ENCODE measurements at regions not wholly inside any gene's neighbourhood (a gene's known extent, or its start where the extent isn't known, plus 50 kb on each side); places are given as distances from the start of the nearest gene placed in this dataset.

DNA sequence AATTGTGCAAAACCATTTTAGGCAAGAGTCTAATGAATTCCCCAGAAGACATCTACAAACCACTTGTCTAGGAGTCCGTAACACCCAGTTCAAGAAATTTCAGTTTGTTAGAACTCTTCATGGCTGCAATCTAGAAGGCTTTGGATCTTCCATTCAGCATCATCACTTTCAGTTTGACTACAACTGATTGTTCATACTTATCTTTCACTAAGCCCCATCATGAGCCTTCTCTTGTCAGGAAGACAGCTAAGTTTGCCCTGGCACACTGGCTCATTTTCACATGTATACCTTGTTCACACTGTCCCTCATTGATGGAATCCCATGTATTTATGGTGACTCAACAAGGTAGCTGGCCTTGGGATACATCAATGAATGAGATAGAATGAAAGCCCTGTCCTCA lies 898.4 kb upstream of the CELF4 start:
- DNase-seq: no peak
- Histone ChIP-seq H3K36me3 (ENCODE audit: insufficient read depth, low read length) (no peaks in the 10 kb centered on the region), H3K4me1 (ENCODE audit: low read length) (no peaks in the 10 kb centered on the region), H2AFZ (ENCODE audit: low read length) (no peak overlapping the region), H3K4me3 (ENCODE audit: low read length) (no peak overlapping the region), H4K20me1 (ENCODE audit: insufficient read depth, low read depth, low read length) (no peaks in the 10 kb centered on the region), H3K9me2 (replicated peaks; ENCODE audit: insufficient read depth, low read length) (no peaks in the 10 kb centered on the region), H3K4me2 (ENCODE audit: low read depth, low read length, poor library complexity, severe bottlenecking) (no peak overlapping the region), H3K27me3 (ENCODE audit: low read length) (no peaks in the 10 kb centered on the region), H3K9ac (ENCODE audit: low read length) (no peak overlapping the region), H3K79me2 (ENCODE audit: low read length) (no peaks in the 10 kb centered on the region), H3K9me3 (ENCODE audit: low read length) (peaks cover 29% of the 10 kb centered on the region), H3K27ac (ENCODE audit: low read length) (no peak overlapping the region)

DNA sequence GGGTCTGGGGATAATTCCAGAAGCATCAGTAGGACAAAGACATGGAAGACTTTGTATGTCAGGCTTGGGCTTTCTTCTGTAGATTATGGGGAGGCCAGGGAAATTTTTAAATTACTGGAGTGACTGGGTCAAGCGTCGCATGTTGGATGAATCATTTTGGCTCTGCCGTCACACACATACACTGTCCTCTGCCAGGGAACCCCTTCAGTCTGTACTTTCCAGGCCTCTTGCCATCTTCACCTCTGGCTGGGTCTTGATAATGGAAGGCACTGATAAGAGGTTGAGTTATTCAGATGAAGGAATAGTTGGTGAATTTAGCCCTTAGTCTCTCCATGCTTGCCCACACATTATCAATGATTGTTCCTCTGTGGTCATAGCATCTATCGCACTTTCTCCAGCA lies 895.1 kb upstream of the CELF4 start:
- no peak for DNase-seq
- Histone ChIP-seq H3K27me3 (ENCODE audit: low read length) (no peaks in the 10 kb centered on the region), H3K4me2 (ENCODE audit: low read depth, low read length, poor library complexity, severe bottlenecking) (no peak overlapping the region), H3K9ac (ENCODE audit: low read length) (no peak overlapping the region), H3K36me3 (ENCODE audit: insufficient read depth, low read length) (no peaks in the 10 kb centered on the region), H3K27ac (ENCODE audit: low read length) (no peak overlapping the region), H3K9me2 (replicated peaks; ENCODE audit: insufficient read depth, low read length) (no peaks in the 10 kb centered on the region), H4K20me1 (ENCODE audit: insufficient read depth, low read depth, low read length) (no peaks in the 10 kb centered on the region), H3K4me1 (ENCODE audit: low read length) (no peaks in the 10 kb centered on the region), H3K9me3 (ENCODE audit: low read length) (peaks cover 19% of the 10 kb centered on the region), H3K4me3 (ENCODE audit: low read length) (no peak overlapping the region), H3K79me2 (ENCODE audit: low read length) (no peaks in the 10 kb centered on the region), H2AFZ (ENCODE audit: low read length) (no peak overlapping the region)

DNA sequence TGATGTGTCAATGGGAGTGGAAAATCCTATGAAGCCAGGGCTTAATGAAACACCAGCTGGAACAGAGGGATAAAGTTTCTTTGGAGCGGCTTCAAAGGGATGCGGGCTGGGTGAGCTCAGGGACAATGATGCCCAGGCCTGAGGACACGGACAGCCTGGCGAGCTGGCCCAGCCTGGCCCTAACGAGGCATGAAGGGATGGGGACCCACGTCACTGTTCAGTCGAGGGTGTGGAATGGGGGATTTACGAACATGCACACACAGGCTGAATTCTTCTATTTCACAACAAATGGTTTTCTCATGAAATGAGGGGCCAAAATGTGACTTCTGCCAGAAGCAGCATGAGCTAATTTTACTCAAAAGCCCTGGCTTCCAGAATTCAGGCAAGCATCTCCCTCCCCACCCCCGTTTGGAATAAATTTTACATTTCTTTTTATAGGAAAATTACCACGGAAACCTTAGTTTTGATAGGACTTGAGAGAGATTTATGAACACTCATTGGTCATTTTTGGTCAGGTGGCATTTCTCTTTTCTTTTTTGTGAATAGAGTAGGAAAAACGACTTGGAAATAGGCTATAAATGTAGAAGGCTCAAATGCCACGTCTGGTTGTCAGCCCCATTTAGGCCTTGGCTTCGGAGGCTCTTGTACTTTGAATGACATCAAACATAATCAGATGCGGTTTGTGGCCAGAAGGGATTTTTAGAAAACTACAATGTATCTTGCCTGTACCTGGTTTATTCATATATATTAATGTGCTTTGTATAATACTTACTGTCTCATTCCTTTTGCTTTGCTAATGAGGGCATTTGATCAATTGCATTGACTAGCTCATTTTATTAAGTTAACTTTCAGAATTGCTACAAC lies 893.8 kb upstream of the CELF4 start:
- H3K4me2 ChIP-seq (ENCODE audit: low read depth, low read length, poor library complexity, severe bottlenecking): no peak overlapping the region
- no peaks in the 10 kb centered on the region for H3K9me2 ChIP-seq (replicated peaks; ENCODE audit: insufficient read depth, low read length)
- H4K20me1 ChIP-seq (ENCODE audit: insufficient read depth, low read depth, low read length): no peaks in the 10 kb centered on the region
- H3K9me3 ChIP-seq (ENCODE audit: low read length): peaks cover 24% of the 10 kb centered on the region
- H3K36me3 ChIP-seq (ENCODE audit: insufficient read depth, low read length): no peaks in the 10 kb centered on the region
- H3K27me3 ChIP-seq (ENCODE audit: low read length): no peaks in the 10 kb centered on the region
- H3K79me2 ChIP-seq (ENCODE audit: low read length): no peaks in the 10 kb centered on the region
- H2AFZ ChIP-seq (ENCODE audit: low read length): no peak overlapping the region
- H3K4me3 ChIP-seq (ENCODE audit: low read length): no peak overlapping the region
- H3K9ac ChIP-seq (ENCODE audit: low read length): no peak overlapping the region
- no peak for DNase-seq
- H3K4me1 ChIP-seq (ENCODE audit: low read length): no peaks in the 10 kb centered on the region
- no peak overlapping the region for H3K27ac ChIP-seq (ENCODE audit: low read length)

DNA sequence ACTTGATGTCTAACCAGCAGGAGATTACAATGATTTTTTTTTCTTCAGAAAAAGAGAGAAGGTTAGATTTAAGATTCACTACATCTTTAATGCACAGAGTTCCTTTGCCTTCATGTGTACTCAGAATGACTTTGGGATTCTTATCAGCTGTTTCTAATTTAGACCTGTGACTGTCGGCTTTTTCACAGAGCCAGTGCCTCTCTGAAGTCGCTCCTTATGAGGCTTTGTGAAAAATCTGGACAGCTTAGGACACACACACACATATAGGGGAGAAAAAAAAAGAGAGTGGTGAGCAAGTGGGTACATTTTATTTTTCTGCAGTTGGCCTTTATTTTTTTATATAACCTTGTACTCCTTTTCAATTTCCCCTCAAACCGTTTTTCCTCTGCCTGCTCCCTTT lies 893.1 kb upstream of the CELF4 start:
- DNase-seq: no peak
- no peaks in the 10 kb centered on the region for H3K9me2 ChIP-seq (replicated peaks; ENCODE audit: insufficient read depth, low read length)
- no peaks in the 10 kb centered on the region for H3K4me1 ChIP-seq (ENCODE audit: low read length)

DNA sequence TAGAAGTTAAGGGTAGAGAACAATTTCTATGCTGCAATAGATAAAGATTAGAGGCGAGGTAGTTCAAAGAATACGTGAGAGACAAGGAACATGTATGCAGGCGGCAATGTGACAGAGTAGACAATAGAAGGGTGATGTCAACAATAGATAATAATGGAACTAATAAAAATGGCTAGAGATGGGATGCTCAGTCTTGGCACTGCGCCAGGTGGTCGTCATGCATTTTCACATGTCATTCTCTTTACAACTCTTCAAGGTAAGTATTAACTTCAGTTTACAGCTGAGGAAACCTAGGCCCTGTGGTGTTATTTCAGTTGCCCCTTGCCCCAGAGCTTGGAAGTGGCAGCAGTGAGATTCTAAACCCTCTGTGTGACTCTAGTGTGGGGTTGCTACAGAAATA lies 890.7 kb upstream of the CELF4 start:
- H3K9me2 ChIP-seq (replicated peaks; ENCODE audit: insufficient read depth, low read length): no peaks in the 10 kb centered on the region
- no peaks in the 10 kb centered on the region for H3K27me3 ChIP-seq (ENCODE audit: low read length)
- H3K9ac ChIP-seq (ENCODE audit: low read length): no peak overlapping the region
- no peaks in the 10 kb centered on the region for H4K20me1 ChIP-seq (ENCODE audit: insufficient read depth, low read depth, low read length)
- H3K36me3 ChIP-seq (ENCODE audit: insufficient read depth, low read length): no peaks in the 10 kb centered on the region
- no peak for DNase-seq
- no peak overlapping the region for H3K27ac ChIP-seq (ENCODE audit: low read length)
- H3K4me2 ChIP-seq (ENCODE audit: low read depth, low read length, poor library complexity, severe bottlenecking): no peak overlapping the region
- peaks cover 20% of the 10 kb centered on the region for H3K9me3 ChIP-seq (ENCODE audit: low read length)
- no peaks in the 10 kb centered on the region for H3K4me1 ChIP-seq (ENCODE audit: low read length)
- H3K4me3 ChIP-seq (ENCODE audit: low read length): no peak overlapping the region
- H3K79me2 ChIP-seq (ENCODE audit: low read length): no peaks in the 10 kb centered on the region
- H2AFZ ChIP-seq (ENCODE audit: low read length): no peak overlapping the region

More for the DNA sequence above, 893.1 kb upstream of the CELF4 start:
- no peaks in the 10 kb centered on the region for H4K20me1 ChIP-seq (ENCODE audit: insufficient read depth, low read depth, low read length)
- peaks cover 21% of the 10 kb centered on the region for H3K9me3 ChIP-seq (ENCODE audit: low read length)
- no peak overlapping the region for H2AFZ ChIP-seq (ENCODE audit: low read length)
- H3K27me3 ChIP-seq (ENCODE audit: low read length): no peaks in the 10 kb centered on the region
- no peak overlapping the region for H3K4me3 ChIP-seq (ENCODE audit: low read length)
- H3K4me2 ChIP-seq (ENCODE audit: low read depth, low read length, poor library complexity, severe bottlenecking): no peak overlapping the region
- H3K79me2 ChIP-seq (ENCODE audit: low read length): no peaks in the 10 kb centered on the region
- no peak overlapping the region for H3K27ac ChIP-seq (ENCODE audit: low read length)
- no peaks in the 10 kb centered on the region for H3K36me3 ChIP-seq (ENCODE audit: insufficient read depth, low read length)
- H3K9ac ChIP-seq (ENCODE audit: low read length): no peak overlapping the region

DNA sequence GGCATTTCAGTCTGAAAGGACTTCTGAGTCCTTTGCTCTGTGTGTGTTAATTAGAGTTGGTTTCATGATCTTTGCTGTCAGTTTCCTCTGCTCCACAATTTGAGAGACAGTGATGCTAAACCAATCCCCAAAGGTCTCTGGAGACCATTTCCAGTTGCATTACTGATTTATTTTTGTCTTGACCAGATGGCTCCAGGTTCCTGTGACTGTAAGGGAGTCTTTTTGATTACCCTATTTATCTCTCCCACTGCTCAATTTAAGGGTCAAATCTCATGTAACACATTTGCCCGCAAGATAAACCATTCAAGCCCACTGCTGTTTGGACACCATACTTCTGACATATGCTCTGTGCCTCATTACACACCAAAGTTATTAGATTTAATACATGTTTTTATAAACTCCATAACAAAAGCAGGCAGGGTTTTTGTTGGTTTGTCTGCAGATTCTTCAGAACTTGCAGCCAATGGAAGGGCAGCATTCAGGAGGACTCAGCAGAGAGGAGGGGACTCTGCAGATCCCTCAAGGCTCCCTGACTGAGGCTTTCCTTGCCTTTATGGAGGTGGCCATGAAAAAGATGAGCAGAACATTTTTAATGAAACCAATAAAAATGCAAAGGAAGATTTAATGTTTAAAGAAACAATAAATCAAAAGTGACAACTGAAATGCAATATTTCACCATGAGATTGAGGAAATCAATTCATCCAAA lies 889.3 kb upstream of the CELF4 start:
- H3K4me1 ChIP-seq (ENCODE audit: low read length): no peaks in the 10 kb centered on the region
- DNase-seq: no peak
- H3K4me2 ChIP-seq (ENCODE audit: low read depth, low read length, poor library complexity, severe bottlenecking): no peak overlapping the region
- H3K4me3 ChIP-seq (ENCODE audit: low read length): no peak overlapping the region
- H2AFZ ChIP-seq (ENCODE audit: low read length): no peak overlapping the region
- no peak overlapping the region for H3K27ac ChIP-seq (ENCODE audit: low read length)
- no peaks in the 10 kb centered on the region for H3K79me2 ChIP-seq (ENCODE audit: low read length)
- H3K36me3 ChIP-seq (ENCODE audit: insufficient read depth, low read length): no peaks in the 10 kb centered on the region
- H3K9ac ChIP-seq (ENCODE audit: low read length): no peak overlapping the region
- no peaks in the 10 kb centered on the region for H3K27me3 ChIP-seq (ENCODE audit: low read length)
- H3K9me3 ChIP-seq (ENCODE audit: low read length): peaks cover 23% of the 10 kb centered on the region
- no peaks in the 10 kb centered on the region for H3K9me2 ChIP-seq (replicated peaks; ENCODE audit: insufficient read depth, low read length)
- no peaks in the 10 kb centered on the region for H4K20me1 ChIP-seq (ENCODE audit: insufficient read depth, low read depth, low read length)

DNA sequence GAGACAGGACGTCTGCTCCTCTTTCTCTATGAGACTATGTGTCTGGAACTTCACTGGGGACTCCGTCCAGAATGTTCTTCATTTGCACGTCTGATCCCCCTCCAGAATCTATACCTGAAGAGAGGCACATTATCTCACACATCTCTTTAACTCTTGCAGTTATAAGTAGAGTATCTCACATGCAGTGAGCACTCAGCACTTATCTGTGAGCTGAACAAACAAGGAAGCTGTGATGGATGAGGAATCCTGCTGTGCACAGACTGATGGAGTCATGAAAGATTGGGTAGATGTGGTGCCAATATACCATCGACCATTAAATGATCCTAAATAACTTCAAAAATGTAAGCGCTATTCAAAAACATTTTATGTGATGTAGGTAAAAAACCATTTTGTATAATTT lies 888.3 kb upstream of the CELF4 start:
- H3K4me2 ChIP-seq (ENCODE audit: low read depth, low read length, poor library complexity, severe bottlenecking): no peak overlapping the region
- H4K20me1 ChIP-seq (ENCODE audit: insufficient read depth, low read depth, low read length): no peaks in the 10 kb centered on the region
- H3K9me2 ChIP-seq (replicated peaks; ENCODE audit: insufficient read depth, low read length): no peaks in the 10 kb centered on the region
- no peaks in the 10 kb centered on the region for H3K27me3 ChIP-seq (ENCODE audit: low read length)
- no peak for DNase-seq
- H3K4me1 ChIP-seq (ENCODE audit: low read length): no peaks in the 10 kb centered on the region
- H3K36me3 ChIP-seq (ENCODE audit: insufficient read depth, low read length): no peaks in the 10 kb centered on the region
- H3K27ac ChIP-seq (ENCODE audit: low read length): no peak overlapping the region
- H3K79me2 ChIP-seq (ENCODE audit: low read length): no peaks in the 10 kb centered on the region
- no peak overlapping the region for H3K9ac ChIP-seq (ENCODE audit: low read length)
- no peak overlapping the region for H3K4me3 ChIP-seq (ENCODE audit: low read length)
- peaks cover 22% of the 10 kb centered on the region for H3K9me3 ChIP-seq (ENCODE audit: low read length)
- no peak overlapping the region for H2AFZ ChIP-seq (ENCODE audit: low read length)

DNA sequence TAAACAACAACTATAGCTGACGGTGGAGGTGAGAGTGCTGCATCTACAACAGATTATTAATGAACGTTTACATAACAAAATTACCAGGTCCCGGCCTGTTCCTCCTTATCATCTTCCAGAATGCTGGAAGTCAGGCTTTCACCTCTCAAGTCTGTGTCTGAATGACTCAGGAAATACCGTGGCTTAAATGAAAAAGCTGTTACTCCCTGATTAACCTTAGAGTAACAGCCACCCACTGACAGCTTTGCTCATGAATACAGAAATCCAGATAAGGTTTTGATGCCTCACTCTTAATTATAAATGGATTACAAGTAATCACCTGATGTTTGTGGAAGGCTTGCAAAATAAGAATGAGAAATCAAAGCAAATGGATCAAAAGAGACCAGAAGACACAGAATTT lies 885.3 kb upstream of the CELF4 start:
- Histone ChIP-seq H4K20me1 (ENCODE audit: insufficient read depth, low read depth, low read length) (no peaks in the 10 kb centered on the region), H3K4me2 (ENCODE audit: low read depth, low read length, poor library complexity, severe bottlenecking) (no peak overlapping the region), H3K4me3 (ENCODE audit: low read length) (no peak overlapping the region), H3K9me2 (replicated peaks; ENCODE audit: insufficient read depth, low read length) (no peaks in the 10 kb centered on the region), H3K36me3 (ENCODE audit: insufficient read depth, low read length) (no peaks in the 10 kb centered on the region), H3K27ac (ENCODE audit: low read length) (no peak overlapping the region), H3K9me3 (ENCODE audit: low read length) (peaks cover 36% of the 10 kb centered on the region), H3K27me3 (ENCODE audit: low read length) (no peaks in the 10 kb centered on the region), H3K9ac (ENCODE audit: low read length) (no peak overlapping the region), H3K4me1 (ENCODE audit: low read length) (no peaks in the 10 kb centered on the region), H3K79me2 (ENCODE audit: low read length) (no peaks in the 10 kb centered on the region), H2AFZ (ENCODE audit: low read length) (no peak overlapping the region)
- DNase-seq: no peak

Measured in Karpas-422 (cell line).